GM12864 (cell line): ENCODE measurements at regions not wholly inside any gene's neighbourhood (a gene's known extent, or its start where the extent isn't known, plus 50 kb on each side); places are given as distances from the start of the nearest gene placed in this dataset.

Experiments
- DNase-seq: peaks from one replicate; pipeline ENCODE4 v3.0.0-alpha.2; 2011; ENCODE audit warnings: low read depth
- H3K4me3 ChIP-seq: 2 replicates; pipeline ENCODE4 v1.5.1; 2011; ENCODE audit warnings: mild to moderate bottlenecking, low read depth, low read length, control low read depth
- TF ChIP-seq, protein P1 (sequence below): IDR thresholded peaks from 2 replicates; pipeline ENCODE4 v1.5.1; 2011; ENCODE audit warnings: low read depth, mild to moderate bottlenecking, moderate library complexity, low read length, control low read depth, inconsistent platforms; ENCODE audit errors: missing control alignments

DNA sequence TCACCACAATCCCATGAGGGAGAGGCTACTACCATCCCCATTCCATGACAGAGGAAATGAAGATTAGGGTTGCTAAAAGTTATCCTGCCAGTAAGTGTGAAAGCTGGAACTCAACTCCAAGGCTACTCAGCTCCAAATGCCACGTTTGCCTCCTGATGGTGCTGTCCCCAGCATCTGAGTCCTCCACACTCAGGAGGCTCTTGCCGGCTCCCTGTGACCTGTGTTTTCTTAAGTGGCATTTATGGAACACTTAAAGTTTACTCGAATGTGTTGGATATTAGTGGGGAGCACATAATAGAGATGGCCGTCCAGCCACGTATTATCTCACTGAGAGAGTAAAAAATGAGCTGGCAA lies 267.9 kb downstream of the CBLN1 start:
- TF ChIP-seq, protein P1, sequence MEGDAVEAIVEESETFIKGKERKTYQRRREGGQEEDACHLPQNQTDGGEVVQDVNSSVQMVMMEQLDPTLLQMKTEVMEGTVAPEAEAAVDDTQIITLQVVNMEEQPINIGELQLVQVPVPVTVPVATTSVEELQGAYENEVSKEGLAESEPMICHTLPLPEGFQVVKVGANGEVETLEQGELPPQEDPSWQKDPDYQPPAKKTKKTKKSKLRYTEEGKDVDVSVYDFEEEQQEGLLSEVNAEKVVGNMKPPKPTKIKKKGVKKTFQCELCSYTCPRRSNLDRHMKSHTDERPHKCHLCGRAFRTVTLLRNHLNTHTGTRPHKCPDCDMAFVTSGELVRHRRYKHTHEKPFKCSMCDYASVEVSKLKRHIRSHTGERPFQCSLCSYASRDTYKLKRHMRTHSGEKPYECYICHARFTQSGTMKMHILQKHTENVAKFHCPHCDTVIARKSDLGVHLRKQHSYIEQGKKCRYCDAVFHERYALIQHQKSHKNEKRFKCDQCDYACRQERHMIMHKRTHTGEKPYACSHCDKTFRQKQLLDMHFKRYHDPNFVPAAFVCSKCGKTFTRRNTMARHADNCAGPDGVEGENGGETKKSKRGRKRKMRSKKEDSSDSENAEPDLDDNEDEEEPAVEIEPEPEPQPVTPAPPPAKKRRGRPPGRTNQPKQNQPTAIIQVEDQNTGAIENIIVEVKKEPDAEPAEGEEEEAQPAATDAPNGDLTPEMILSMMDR: no peak
- no peak overlapping the region for H3K4me3 ChIP-seq
- DNase-seq: no peak

DNA sequence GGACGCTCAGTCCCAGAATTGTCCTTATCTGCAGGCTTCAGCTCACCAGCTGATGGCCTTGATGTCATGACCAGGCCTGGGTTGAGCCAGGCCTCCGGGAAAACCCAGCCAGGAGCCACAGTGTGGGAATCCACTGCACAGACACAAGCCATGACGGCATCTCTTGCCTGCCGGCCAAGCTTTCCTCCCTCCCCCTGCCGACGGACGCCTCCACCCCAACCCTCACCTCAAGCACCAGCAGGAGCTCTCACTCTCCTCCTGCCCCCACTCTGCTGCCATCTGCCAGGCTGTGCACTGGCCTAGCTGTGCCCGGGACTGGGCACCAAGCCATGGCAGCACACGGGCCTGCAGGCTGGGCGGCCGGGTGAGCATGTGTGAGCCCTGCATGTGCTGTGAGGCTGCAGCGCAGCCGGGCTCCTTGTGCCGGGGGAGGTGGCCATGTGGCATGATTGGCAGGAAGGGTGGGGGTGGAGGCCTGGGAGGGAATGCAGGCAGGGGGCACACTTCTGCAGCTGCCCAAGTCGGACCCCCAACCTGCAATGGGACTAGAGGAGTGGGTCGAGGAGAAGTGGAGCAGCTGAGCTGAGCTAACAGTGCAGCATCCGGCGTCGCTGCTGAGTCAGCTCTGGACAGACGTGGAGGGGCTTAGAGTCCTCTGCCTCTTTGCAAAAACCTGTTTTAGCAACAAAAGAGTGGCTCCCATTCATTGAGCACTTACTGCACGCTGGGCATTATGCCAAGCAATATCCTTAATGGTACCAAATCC lies 268.5 kb downstream of the CBLN1 start:
- DNase-seq: no peak
- no peak overlapping the region for H3K4me3 ChIP-seq
- TF ChIP-seq, protein P1: no peak

DNA sequence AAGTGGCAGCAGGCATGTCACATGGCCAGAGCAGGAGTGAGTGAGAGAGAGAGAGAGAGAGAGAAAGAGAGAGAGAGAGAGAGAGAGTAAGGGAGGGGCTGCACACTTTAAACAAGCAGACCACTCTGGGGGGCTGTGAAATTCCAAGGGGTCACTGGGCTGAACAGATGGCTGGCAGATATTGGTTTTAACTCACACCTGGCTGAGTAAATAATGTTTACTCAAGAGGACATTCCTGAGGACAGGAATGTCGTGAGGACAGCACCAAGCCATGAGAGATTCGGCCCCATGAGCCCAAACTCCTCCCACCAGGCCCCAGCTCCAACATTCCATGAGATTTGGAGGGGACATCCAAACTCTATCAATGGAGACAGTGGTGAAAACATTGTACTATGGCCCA lies 269.7 kb downstream of the CBLN1 start:
- no peak overlapping the region for H3K4me3 ChIP-seq
- TF ChIP-seq, protein P1: no peak
- no peak for DNase-seq

DNA sequence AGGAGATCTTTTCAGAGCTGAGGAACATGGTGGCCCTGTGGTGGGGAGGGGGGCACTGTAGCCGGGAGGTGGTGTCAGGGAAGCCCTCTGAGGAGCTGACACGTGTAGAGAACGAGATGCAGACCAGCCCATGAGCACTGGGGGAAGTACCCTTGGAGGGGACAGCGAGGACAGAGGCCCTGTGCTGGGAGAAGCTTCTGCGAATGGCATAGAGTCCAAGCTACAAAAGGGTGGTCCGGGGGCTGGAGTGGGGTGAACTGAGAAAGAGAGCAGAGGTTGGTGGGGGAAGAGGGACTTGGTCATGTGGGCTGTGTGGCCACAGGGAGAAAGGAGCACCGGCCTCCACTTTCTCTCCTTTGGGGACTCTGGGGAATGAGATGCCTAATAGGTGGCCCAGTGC lies 270.8 kb downstream of the CBLN1 start:
- TF ChIP-seq, protein P1: no peak
- H3K4me3 ChIP-seq: no peak overlapping the region
- DNase-seq: no peak

DNA sequence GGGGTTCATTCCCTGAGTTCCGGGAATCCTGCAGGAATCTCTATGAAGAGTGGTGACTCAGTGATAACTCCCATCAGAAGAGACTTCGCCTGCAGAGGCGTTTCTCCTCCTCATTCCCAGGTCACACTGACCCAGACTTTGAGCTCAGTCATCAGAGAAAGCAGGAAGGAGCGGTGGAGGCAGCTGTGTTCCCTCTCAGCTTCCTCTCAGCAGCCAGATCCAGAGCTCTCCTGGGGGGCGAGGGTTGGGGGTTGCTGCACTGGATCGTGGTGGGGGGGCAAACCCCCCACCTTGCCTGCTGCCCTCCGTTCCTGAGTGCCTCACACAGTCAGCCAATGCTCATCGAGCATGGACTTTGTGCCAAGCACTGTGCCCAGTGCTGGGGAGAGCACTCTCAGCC lies 271.2 kb downstream of the CBLN1 start:
- H3K4me3 ChIP-seq: no peak overlapping the region
- TF ChIP-seq, protein P1: no peak
- DNase-seq: no peak

DNA sequence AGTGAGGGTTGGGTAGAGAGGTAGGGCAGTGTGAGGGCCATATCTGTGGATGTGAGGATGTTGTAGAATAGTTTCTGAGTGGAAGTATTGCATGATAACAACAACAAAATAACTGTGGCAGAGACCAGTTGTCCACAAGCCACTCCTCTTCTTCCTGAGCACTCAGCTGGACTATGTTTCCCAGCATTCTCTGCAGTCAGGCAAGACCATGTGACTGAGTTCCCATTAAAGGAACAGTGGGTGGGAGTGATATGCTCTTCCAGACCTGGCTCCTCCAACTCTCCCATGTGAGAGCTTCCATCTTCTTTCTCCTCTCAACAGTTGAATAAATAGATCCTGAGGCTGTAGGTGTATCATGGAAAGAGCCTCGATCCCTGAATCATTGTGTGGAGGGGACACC lies 272.4 kb downstream of the CBLN1 start:
- DNase-seq: no peak
- TF ChIP-seq, protein P1: no peak
- H3K4me3 ChIP-seq: no peak overlapping the region

DNA sequence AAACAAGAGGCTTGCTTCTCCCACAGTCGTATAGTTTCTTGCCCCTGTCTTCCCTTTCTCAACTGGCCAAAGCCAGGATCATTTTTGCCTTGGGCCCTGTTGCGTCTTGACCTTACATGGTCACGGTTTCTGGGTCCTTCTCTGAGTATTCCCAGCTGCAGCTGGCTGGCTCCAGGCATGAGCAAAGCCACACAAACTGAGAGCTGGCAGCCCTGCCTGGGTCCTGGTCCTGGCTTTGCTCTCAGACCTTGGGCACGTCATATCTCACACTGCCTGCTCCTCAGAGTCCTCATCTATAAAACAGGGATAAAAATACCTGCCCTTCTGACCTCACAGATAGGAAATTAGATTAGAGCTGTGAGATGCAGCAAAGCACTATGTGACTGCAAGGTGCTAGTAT lies 277.6 kb downstream of the CBLN1 start:
- no peak overlapping the region for H3K4me3 ChIP-seq
- TF ChIP-seq, protein P1: no peak
- no peak for DNase-seq
